GM23248 (cell line): ENCODE measurements at regions not wholly inside any gene's neighbourhood (a gene's known extent, or its start where the extent isn't known, plus 50 kb on each side); places are given as distances from the start of the nearest gene placed in this dataset.

ENCODE experiments used
- DNase-seq: peaks from one replicate; pipeline ENCODE4 v3.0.0-alpha.2; 2015
- H2AFZ ChIP-seq: fragments of 200-600 bp; sonication (generic); 2 replicates; pipeline ENCODE4 v1.6.1; 2016; ENCODE audit warnings: antibody characterized with exemption
- H3F3A ChIP-seq: fragments of 200-600 bp; sonication (generic); 2 replicates; pipeline ENCODE4 v1.6.1; 2016; ENCODE audit warnings: mild to moderate bottlenecking, antibody characterized with exemption, mixed run types; ENCODE audit not compliant: insufficient read depth
- H3K27ac ChIP-seq: fragments of 200-600 bp; sonication (generic); 2 replicates; pipeline ENCODE4 v1.5.1; 2016; ENCODE audit warnings: mild to moderate bottlenecking
- H3K27me3 ChIP-seq: fragments of 200-600 bp; sonication (generic); replicated peaks from 2 replicates; pipeline ENCODE4 v1.6.1; 2016; ENCODE audit warnings: mild to moderate bottlenecking; ENCODE audit not compliant: insufficient read depth
- H3K36me3 ChIP-seq: fragments of 200-600 bp; sonication (generic); 2 replicates; pipeline ENCODE4 v1.6.1; 2016; ENCODE audit warnings: low read depth, mild to moderate bottlenecking
- H3K4me1 ChIP-seq: fragments of 200-600 bp; sonication (generic); 2 replicates; pipeline ENCODE4 v1.6.1; 2016; ENCODE audit warnings: mild to moderate bottlenecking; ENCODE audit not compliant: insufficient read depth
- H3K4me2 ChIP-seq: fragments of 200-600 bp; sonication (generic); one replicate; pipeline ENCODE4 v1.6.1; 2016; ENCODE audit warnings: mild to moderate bottlenecking; ENCODE audit not compliant: unreplicated experiment
- H3K4me3 ChIP-seq: fragments of 200-600 bp; sonication (generic); 2 replicates; pipeline ENCODE4 v1.5.1; 2016; ENCODE audit warnings: mild to moderate bottlenecking
- H3K79me2 ChIP-seq: fragments of 200-600 bp; sonication (generic); 2 replicates; pipeline ENCODE4 v1.6.1; 2016; ENCODE audit warnings: mild to moderate bottlenecking; ENCODE audit not compliant: insufficient read depth
- H3K9ac ChIP-seq: fragments of 200-600 bp; sonication (generic); 2 replicates; pipeline ENCODE4 v1.6.1; 2016; ENCODE audit warnings: mild to moderate bottlenecking
- H3K9me2 ChIP-seq: fragments of 200-600 bp; sonication (generic); 2 replicates; pipeline ENCODE4 v1.6.1; 2016; ENCODE audit warnings: mixed run types, mild to moderate bottlenecking, moderate library complexity; ENCODE audit not compliant: insufficient read depth
- H3K9me3 ChIP-seq: fragments of 200-600 bp; sonication (generic); one replicate; pipeline ENCODE4 v1.6.1; 2017; ENCODE audit warnings: low read depth
- H4K20me1 ChIP-seq: fragments of 200-600 bp; sonication (generic); 2 replicates; pipeline ENCODE4 v1.6.0; 2016; ENCODE audit not compliant: insufficient read depth
- EZH2 ChIP-seq: fragments of 200-600 bp; sonication (generic); IDR thresholded peaks from 2 replicates; pipeline ENCODE4 v1.6.1; 2018; ENCODE audit warnings: antibody characterized with exemption, mild to moderate bottlenecking; ENCODE audit not compliant: insufficient read depth, poor library complexity, severe bottlenecking
- EZH2phosphoT487 ChIP-seq: fragments of 200-600 bp; sonication (generic); IDR thresholded peaks from 2 replicates; pipeline ENCODE4 v1.6.1; 2018; ENCODE audit warnings: antibody characterized with exemption, moderate library complexity, mild to moderate bottlenecking, low read depth; ENCODE audit not compliant: insufficient read depth
- WGBS, 2 experiments: methylation state at CpG; one replicate each; pipeline ENCODE4 v1.1.6; 2015 to 2017; ENCODE audit warnings: low lambda C conversion rate in 2 of 2, low coverage in 1 of 2; ENCODE audit errors: missing lambda C conversion rate in 2 of 2; 5-methylcytosine and 5-hydroxymethylcytosine counted together
- in situ Hi-C: fragments of 300-500 bp; cut with MboI; formaldehyde crosslinking; loops from 2 replicates; pipeline ENCODE4 v1.15.0; 2020

DNA sequence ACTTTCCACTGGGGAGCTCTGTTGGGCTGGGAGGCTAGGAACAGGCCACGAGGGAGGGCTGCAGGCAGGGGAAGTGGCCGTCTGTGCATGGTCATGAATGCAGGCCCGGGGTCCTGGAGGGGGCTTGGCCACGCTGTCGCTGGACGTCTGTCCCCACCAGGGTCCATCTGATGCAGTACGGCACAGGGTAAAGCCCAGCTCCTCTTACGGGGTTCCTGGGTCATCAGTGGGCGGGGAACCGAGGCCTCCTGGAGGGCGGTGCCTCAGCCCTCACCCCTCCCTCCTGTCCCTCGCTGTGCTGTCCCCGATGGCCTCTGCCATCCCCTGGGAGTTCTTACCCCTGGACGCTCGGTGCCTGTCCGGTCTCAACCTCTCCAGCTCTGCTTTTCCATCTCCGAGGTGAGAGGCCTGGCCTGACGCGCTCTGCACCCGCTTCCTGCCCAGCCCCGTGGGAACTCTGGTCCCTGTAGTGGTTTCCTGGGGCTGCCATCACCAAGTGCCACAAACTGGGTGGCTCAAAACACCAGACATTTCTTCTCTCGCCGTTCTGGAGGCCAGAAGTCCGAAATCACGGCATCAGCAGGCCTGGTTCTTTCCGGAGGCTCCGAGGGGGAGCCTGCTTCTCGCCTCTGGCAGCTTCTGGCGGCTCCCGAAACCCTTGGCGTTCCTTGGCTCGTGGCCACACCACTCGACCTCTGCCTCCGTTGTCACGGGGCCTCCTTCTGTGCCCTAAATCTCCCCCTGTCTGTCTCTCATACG is 182.8 kb downstream of the SEC14L1 start:
- H3K9me2 ChIP-seq: no peaks in the 10 kb centered on the region
- peaks cover 35% of the 10 kb centered on the region for H3K4me1 ChIP-seq
- peak overlapping the region; percentile 94 for H3K4me2 ChIP-seq
- H3F3A ChIP-seq: peaks cover 55% of the 10 kb centered on the region
- peak overlapping the region; percentile 91 for H3K4me3 ChIP-seq
- peak; percentile 59 for DNase-seq
- H3K36me3 ChIP-seq: no peaks in the 10 kb centered on the region
- peaks cover 70% of the 10 kb centered on the region for H3K79me2 ChIP-seq
- TF ChIP-seq EZH2phosphoT487 (no peak), EZH2 (no peak)
- H4K20me1 ChIP-seq: no peaks in the 10 kb centered on the region
- 16 to 17% methylated on average over 35 to 36 of the region's 36 CpGs for WGBS, 2 experiments
- in situ Hi-C loops: loop anchor here (10.0 kb wide), 1 partner anchor 171 kb away; no protein-coding TSS in a partner anchor
- peak overlapping the region; percentile 99 for H3K9ac ChIP-seq
- no peaks in the 10 kb centered on the region for H3K27me3 ChIP-seq
- no peak overlapping the region for H2AFZ ChIP-seq
- peak overlapping the region; percentile 99 for H3K27ac ChIP-seq
- H3K9me3 ChIP-seq: no peaks in the 10 kb centered on the region

DNA sequence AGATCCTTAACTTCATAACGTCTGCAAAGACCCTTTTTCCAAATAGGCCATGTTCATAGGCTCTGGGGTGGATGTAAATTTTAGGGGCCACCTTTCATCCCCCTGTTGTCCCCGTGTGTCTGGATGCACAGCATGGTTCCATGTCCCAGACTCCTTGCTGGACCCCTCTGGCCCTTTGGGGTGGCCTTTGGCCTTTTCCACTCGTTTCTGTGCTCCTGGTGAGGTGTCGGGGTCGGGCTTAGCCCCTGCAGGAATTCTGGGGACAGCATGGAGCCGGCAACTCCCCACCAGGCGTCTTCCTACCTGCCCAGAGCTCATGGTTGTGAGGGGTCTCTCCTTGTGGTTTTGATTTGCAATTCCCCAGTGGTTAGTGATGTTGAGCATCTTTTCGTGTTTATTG is 183.5 kb downstream of the SEC14L1 start:
- TF ChIP-seq EZH2: no peak
- TF ChIP-seq EZH2phosphoT487: no peak
- DNase-seq: no peak
- H3K27me3 ChIP-seq: no peaks in the 10 kb centered on the region
- 74 to 77% methylated on average over 8 of the region's 8 CpGs for WGBS, 2 experiments
- H3K27ac ChIP-seq: peak overlapping the region; percentile 99
- no peaks in the 10 kb centered on the region for H3K9me3 ChIP-seq
- H3F3A ChIP-seq: peaks cover 53% of the 10 kb centered on the region
- H3K4me1 ChIP-seq: peaks cover 30% of the 10 kb centered on the region
- no peaks in the 10 kb centered on the region for H3K9me2 ChIP-seq
- H2AFZ ChIP-seq: no peak overlapping the region
- peak overlapping the region; percentile 99 for H3K9ac ChIP-seq
- in situ Hi-C loops: loop anchor here (10.0 kb wide), 1 partner anchor 171 kb away; no protein-coding TSS in a partner anchor
- H3K79me2 ChIP-seq: peaks cover 76% of the 10 kb centered on the region
- H3K36me3 ChIP-seq: no peaks in the 10 kb centered on the region
- H3K4me3 ChIP-seq: peak overlapping the region; percentile 91
- H4K20me1 ChIP-seq: no peaks in the 10 kb centered on the region
- H3K4me2 ChIP-seq: peak overlapping the region; percentile 94

DNA sequence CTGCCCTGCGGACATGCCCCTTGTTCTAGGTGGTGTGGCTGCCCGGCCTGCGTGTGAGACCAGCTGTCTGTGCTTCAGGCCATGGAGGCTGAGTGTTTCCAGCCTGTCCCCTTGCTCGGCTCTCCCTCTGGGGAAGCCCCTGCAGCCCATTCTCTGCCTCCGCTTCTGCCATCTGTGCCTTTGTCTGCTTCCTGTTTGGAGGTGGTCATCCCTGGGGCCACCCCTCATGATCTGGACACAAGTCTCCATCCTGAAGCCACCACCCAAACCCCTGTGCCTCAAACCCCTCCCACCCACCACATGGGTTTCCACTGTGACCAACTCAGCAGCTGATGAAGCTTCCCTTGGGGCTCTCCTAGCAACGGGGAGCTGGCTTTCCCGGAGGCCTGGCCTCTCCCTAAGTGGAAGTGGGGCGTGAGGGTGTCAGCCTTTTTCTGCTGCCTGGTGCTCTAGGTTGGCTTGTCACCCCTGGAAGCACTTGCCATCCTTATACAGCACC is 184.9 kb downstream of the SEC14L1 start:
- Histone ChIP-seq H3K27ac (peak overlapping the region; percentile 99), H3K9ac (peak overlapping the region; percentile 84), H2AFZ (no peak overlapping the region), H3K9me3 (no peaks in the 10 kb centered on the region), H3K4me1 (peaks cover 30% of the 10 kb centered on the region), H3K36me3 (no peaks in the 10 kb centered on the region), H3K9me2 (no peaks in the 10 kb centered on the region), H3K79me2 (peaks cover 84% of the 10 kb centered on the region), H4K20me1 (no peaks in the 10 kb centered on the region), H3K4me3 (peak overlapping the region; percentile 28), H3F3A (peaks cover 43% of the 10 kb centered on the region), H3K4me2 (peak overlapping the region; percentile 34), H3K27me3 (no peaks in the 10 kb centered on the region)
- DNase-seq: peak; percentile 70
- WGBS, 2 experiments: 19% methylated on average over 8 of the region's 8 CpGs
- TF ChIP-seq EZH2phosphoT487 (no peak), EZH2 (no peak)
- in situ Hi-C loops: loop anchor here (10.0 kb wide), 1 partner anchor 169 kb away; no protein-coding TSS in a partner anchor

DNA sequence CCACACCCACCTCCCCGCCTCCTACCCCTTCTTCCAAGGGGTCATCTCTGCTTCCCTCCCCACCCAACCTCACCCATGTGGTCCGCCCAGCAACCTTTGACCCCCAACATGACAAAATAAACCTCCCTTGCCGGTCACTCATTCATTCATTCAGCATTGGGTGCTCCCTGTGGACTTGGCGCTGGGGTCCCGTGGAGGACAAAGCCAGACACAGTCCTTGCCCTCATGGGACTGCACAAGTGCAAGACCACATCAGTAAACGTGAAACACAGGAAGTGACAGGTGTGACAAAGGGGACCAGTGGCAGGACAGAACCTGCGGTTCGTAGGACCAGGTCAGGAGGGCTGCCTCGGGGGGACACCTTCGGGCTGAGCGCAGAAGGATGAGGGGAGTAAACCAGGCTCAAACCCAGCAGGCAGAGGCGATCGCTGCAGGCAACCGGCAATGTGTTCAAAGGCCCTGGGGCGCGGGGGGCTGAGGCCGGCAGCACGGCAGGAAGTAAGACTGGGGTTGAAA is 185.4 kb downstream of the SEC14L1 start:
- H3K27ac ChIP-seq: peak overlapping the region; percentile 99
- 87 to 90% methylated on average over 18 of the region's 18 CpGs for WGBS, 2 experiments
- H3F3A ChIP-seq: peaks cover 43% of the 10 kb centered on the region
- no peak overlapping the region for H2AFZ ChIP-seq
- in situ Hi-C loops: loop anchor here (10.0 kb wide), 1 partner anchor 169 kb away; no protein-coding TSS in a partner anchor
- H3K9me2 ChIP-seq: no peaks in the 10 kb centered on the region
- H3K36me3 ChIP-seq: no peaks in the 10 kb centered on the region
- no peak overlapping the region for H3K4me3 ChIP-seq
- peak overlapping the region; percentile 34 for H3K4me2 ChIP-seq
- no peaks in the 10 kb centered on the region for H3K9me3 ChIP-seq
- DNase-seq: no peak
- peaks cover 84% of the 10 kb centered on the region for H3K79me2 ChIP-seq
- H3K27me3 ChIP-seq: no peaks in the 10 kb centered on the region
- no peak for TF ChIP-seq EZH2
- no peak for TF ChIP-seq EZH2phosphoT487
- H3K9ac ChIP-seq: peak overlapping the region; percentile 84
- no peaks in the 10 kb centered on the region for H4K20me1 ChIP-seq
- H3K4me1 ChIP-seq: peaks cover 30% of the 10 kb centered on the region
